C4-2B (cell line): ENCODE measurements at regions not wholly inside any gene's neighbourhood (a gene's known extent, or its start where the extent isn't known, plus 50 kb on each side); places are given as distances from the start of the nearest gene placed in this dataset.

ENCODE experiments used
- H3K27ac ChIP-seq: fragments of 450-650 bp; 2 replicates; pipeline ENCODE4 v1.5.1; 2017
- CTCF ChIP-seq: fragments of 450-650 bp; conservative IDR thresholded peaks from 2 replicates; pipeline ENCODE4 v1.5.1; 2017; ENCODE audit warnings: mild to moderate bottlenecking
- ZFX ChIP-seq: fragments of 450-650 bp; IDR thresholded peaks from 2 replicates; pipeline ENCODE4 v1.6.1; 2017

GRCh38 chr22:27292542-27293299 lies 508.8 kb downstream of the MN1 start:
- no peak overlapping the region for H3K27ac ChIP-seq
- TF ChIP-seq CTCF: no peak
- TF ChIP-seq ZFX: no peak

GRCh38 chr22:27293721-27294445 lies 507.7 kb downstream of the MN1 start:
- TF ChIP-seq ZFX (no peak), CTCF (no peak)

GRCh38 chr22:27295040-27295439 lies 506.5 kb downstream of the MN1 start:
- no peak for TF ChIP-seq CTCF
- no peak for TF ChIP-seq ZFX
- H3K27ac ChIP-seq: no peak overlapping the region

More at GRCh38 chr22:27293721-27294445, 507.7 kb downstream of the MN1 start:
- H3K27ac ChIP-seq: no peak overlapping the region

GRCh38 chr22:27295605-27296004 lies 506.0 kb downstream of the MN1 start:
- TF ChIP-seq ZFX (no peak), CTCF (no peak)
- no peak overlapping the region for H3K27ac ChIP-seq

- no peak overlapping the region for H3K27ac ChIP-seq
- TF ChIP-seq ZFX (no peak), CTCF (no peak)
Observed at GRCh38 chr22:27296091-27296675, 505.4 kb downstream of the MN1 start.

GRCh38 chr22:27297125-27297524 lies 504.4 kb downstream of the MN1 start:
- no peak overlapping the region for H3K27ac ChIP-seq
- TF ChIP-seq ZFX (no peak), CTCF (no peak)

- TF ChIP-seq CTCF: no peak
- no peak for TF ChIP-seq ZFX
Observed at GRCh38 chr22:27298332-27298731, 503.2 kb downstream of the MN1 start.

More at GRCh38 chr22:27298332-27298731, 503.2 kb downstream of the MN1 start:
- no peak overlapping the region for H3K27ac ChIP-seq
